ENCODE measurements at regions not wholly inside any gene's neighbourhood (a gene's known extent, or its start where the extent isn't known, plus 50 kb on each side); places are given as distances from the start of the nearest gene placed in this dataset.
A peak's percentile ranks its signal among the peaks of the same experiment; 100 is the strongest.

GRCh38 chr4:163672751-163673150, 178.3 kb downstream of the TMA16 start:
- Histone ChIP-seq H3K23ac (ENCODE audit: insufficient read length, low read depth, low read length) (no peak overlapping the region), H3K23me2 (ENCODE audit: insufficient read length, low read depth, low read length, poor library complexity, severe bottlenecking) (no peaks in the 10 kb centered on the region), H3K14ac (ENCODE audit: insufficient read depth, low read length) (no peak overlapping the region), H3K9me3 (ENCODE audit: control insufficient read depth, low read depth, low read length) (no peaks in the 10 kb centered on the region), H4K91ac (ENCODE audit: insufficient read length, low read depth, low read length) (no peak overlapping the region), H2BK5ac (ENCODE audit: insufficient read length, low read length) (no peak overlapping the region), H4K20me1 (ENCODE audit: control insufficient read depth, insufficient read depth, insufficient read length) (no peaks in the 10 kb centered on the region), H3K9ac (ENCODE audit: extremely low read depth, insufficient read length, low read length) (no peak overlapping the region), H3K27ac (ENCODE audit: insufficient read length, low read depth, low read length) (no peak overlapping the region), H2AK5ac (ENCODE audit: insufficient read length, low read length) (no peak overlapping the region), H3K4ac (ENCODE audit: low read depth, low read length) (no peak overlapping the region), H2BK120ac (ENCODE audit: low read depth, low read length, poor library complexity, severe bottlenecking) (no peak overlapping the region), H2BK20ac (ENCODE audit: low read depth, low read length, poor library complexity, severe bottlenecking) (no peak overlapping the region), H3K79me1 (ENCODE audit: insufficient read depth, low read depth, low read length, poor library complexity, severe bottlenecking) (no peaks in the 10 kb centered on the region), H2BK12ac (ENCODE audit: insufficient read length, low read depth, low read length) (no peak overlapping the region), H3K4me2 (ENCODE audit: insufficient read depth, insufficient read length, low read length) (no peak overlapping the region), H4K5ac (ENCODE audit: insufficient read length, low read depth, low read length) (no peak overlapping the region), H3K56ac (ENCODE audit: insufficient read length, low read depth, low read length) (no peak overlapping the region), H3K4me1 (ENCODE audit: insufficient read depth, low read length) (no peaks in the 10 kb centered on the region), H3K79me2 (ENCODE audit: insufficient read depth, low read length) (no peaks in the 10 kb centered on the region), H3T11ph (ENCODE audit: low read length) (no peak overlapping the region), H2BK15ac (ENCODE audit: low read depth, low read length) (no peak overlapping the region), H3K27me3 (ENCODE audit: insufficient read depth, low read length) (no peaks in the 10 kb centered on the region), H2AFZ (ENCODE audit: low read length) (no peak overlapping the region), H4K8ac (replicated peaks; ENCODE audit: insufficient read length, low read depth, low read length) (no peak overlapping the region), H3K18ac (ENCODE audit: insufficient read length, low read depth, low read length) (no peak overlapping the region)
- DNase-seq: no peak
- no peaks in the 10 kb centered on the region for H3K27me3 Mint-ChIP-seq (ENCODE audit: low read depth)
- peaks cover 0 to 5% (median 3%) of the 10 kb centered on the region in 3 experiments; a peak in 4 of 7 replicates for H3K36me3 Mint-ChIP-seq (ENCODE audit: insufficient read depth in 1 of 3, low read depth in 3 of 3)
- TF ChIP-seq CTCF (conservative IDR thresholded peaks at IDR 0.05): peak; percentile 17; the same call in 1 of the 3 replicates
- no peaks in the 10 kb centered on the region for H3K4me1 Mint-ChIP-seq
- peaks cover 4 to 5% of the 10 kb centered on the region in 2 experiments for H3K9me3 Mint-ChIP-seq
- H3K27ac Mint-ChIP-seq: no peak overlapping the region
- no peak overlapping the region for H3K4me3 Mint-ChIP-seq
- no CpG with 5 or more reads among the region's 3 CpGs for WGBS (ENCODE audit: extremely low coverage, insufficient read length, low lambda C conversion rate)
